ENCODE measurements at regions not wholly inside any gene's neighbourhood (a gene's known extent, or its start where the extent isn't known, plus 50 kb on each side); places are given as distances from the start of the nearest gene placed in this dataset.

DNA sequence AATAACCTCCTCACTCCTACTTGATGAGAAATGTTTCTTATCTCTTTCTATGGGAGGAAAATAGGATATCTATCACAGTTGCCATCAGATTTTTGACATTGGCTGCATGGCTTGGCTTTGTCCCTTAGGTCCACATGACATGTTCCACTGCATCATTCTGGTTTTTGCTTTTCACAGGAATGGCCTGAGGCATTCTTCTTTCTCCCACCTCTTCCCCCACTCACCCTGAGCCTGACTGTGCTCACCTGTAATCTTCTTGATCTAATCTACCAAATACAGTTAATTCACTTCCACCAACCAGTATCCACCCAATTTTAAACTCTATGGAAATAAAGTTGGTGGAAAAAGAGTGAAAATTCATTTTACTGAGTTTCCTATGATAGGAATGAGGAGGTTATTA, 763.5 kb upstream of the CELF4 start:
- CTCF ChIA-PET = no interaction called here

DNA sequence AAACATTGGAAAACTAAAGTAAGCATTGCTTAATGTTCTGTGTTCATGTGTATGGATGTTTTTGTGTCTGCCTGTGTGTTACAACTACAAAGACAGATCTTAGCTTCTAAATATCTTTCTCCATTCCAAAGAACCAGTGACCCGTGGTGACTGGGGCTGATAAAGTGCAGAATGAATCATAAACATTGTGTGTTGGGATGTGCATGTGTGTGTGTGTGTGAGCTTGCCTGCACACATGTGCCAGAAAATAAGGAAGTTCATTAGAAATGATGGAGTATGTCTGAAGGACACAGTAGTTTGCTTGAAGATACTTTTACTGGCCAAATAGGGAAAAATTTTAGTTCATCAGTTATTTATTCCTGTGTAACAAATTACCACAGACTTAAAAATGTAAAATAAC, 756.6 kb upstream of the CELF4 start:
- TF ChIP-seq CTCF (conservative IDR thresholded peaks at IDR 0.05; ENCODE audit: low read depth) = no peak
- CTCF ChIA-PET = interaction anchor here (1.0 kb wide), 1 partner anchor 20 kb away, joined by 3 read pairs; no protein-coding TSS in a partner anchor
- POLR2A ChIA-PET (ENCODE audit: low non-redundant PET) = no interaction called here
- no peak for DNase-seq (ENCODE audit: low spot score)
- no peak overlapping the region for H3K27ac ChIP-seq

More for the DNA sequence above, 763.5 kb upstream of the CELF4 start:
- no peak overlapping the region for H3K27ac ChIP-seq
- no peak for TF ChIP-seq CTCF (conservative IDR thresholded peaks at IDR 0.05; ENCODE audit: low read depth)
- POLR2A ChIA-PET (ENCODE audit: low non-redundant PET) = no interaction called here
- no peak for DNase-seq (ENCODE audit: low spot score)

- ChIA-PET CTCF (no interaction called here), POLR2A (ENCODE audit: low non-redundant PET) (no interaction called here)
- no peak overlapping the region for H3K27ac ChIP-seq
- no peak for TF ChIP-seq CTCF (conservative IDR thresholded peaks at IDR 0.05; ENCODE audit: low read depth)
- DNase-seq (ENCODE audit: low spot score) = no peak
These were observed 755.7 kb upstream of the CELF4 start for GRCh38 chr18:38321262-38321661.

DNA sequence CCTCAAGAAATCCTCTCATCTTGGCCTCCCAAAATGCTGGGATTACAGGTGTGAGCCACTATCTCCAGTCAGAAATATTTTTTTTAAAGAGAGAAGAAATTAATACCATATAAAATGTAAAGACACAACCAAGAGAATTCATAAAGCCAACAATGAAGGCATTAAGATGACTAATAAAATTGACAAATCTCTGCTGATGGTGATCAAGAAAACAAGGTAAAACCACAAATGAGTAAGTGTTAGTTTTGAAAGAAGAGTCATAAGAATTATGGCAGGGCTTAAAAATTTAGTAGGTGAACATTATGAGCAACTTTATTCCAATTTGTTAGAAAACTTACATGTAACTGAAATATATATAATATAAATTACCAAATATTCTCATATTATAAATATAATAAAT, 752.8 kb upstream of the CELF4 start:
- no peak for TF ChIP-seq CTCF (conservative IDR thresholded peaks at IDR 0.05; ENCODE audit: low read depth)
- ChIA-PET POLR2A (ENCODE audit: low non-redundant PET) (no interaction called here), CTCF (no interaction called here)
- no peak overlapping the region for H3K27ac ChIP-seq
- no peak for DNase-seq (ENCODE audit: low spot score)

DNA sequence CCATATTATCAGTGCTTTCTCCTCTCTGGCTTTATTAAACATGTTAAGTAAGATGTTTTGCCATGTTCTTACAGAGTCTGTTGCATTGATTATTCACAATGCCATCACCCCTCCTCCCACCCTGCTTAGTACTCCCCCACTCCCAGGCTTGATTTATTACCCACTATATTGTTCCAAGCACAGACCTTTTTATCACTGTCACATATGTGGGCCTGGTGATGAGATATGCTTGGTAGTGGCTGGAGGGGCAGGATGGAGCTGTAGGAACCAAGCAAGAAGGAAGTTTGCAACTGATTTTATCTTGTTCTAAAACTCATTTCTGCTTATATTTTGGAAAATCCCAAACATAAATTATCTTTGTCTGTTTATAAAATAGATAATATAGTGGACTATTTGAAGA, 748.2 kb upstream of the CELF4 start:
- ChIA-PET CTCF (no interaction called here), POLR2A (ENCODE audit: low non-redundant PET) (no interaction called here)
- no peak for DNase-seq (ENCODE audit: low spot score)
- no peak overlapping the region for H3K27ac ChIP-seq
- no peak for TF ChIP-seq CTCF (conservative IDR thresholded peaks at IDR 0.05; ENCODE audit: low read depth)

DNA sequence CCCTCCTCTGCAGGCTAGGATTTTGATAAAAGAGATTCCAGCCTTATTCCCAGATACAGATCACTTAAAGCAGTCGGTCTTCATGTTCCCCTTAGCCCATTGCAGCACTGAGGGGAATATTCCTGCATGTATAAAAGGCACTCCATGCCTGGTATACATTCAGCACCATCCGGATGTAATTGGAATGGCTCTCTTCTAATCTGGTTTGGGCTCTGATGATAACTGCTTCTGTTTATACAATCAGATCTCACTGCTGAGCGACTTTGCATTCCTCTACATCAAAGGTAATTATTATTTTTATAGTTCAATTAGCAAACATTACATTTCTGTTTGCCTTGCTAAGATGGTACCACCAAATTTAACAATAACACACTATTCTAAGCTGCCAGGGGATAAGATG, 746.9 kb upstream of the CELF4 start:
- H3K27ac ChIP-seq = no peak overlapping the region
- DNase-seq (ENCODE audit: low spot score) = no peak
- ChIA-PET CTCF (no interaction called here), POLR2A (ENCODE audit: low non-redundant PET) (no interaction called here)
- TF ChIP-seq CTCF (conservative IDR thresholded peaks at IDR 0.05; ENCODE audit: low read depth) = no peak

- no peak for DNase-seq (ENCODE audit: low spot score)
- ChIA-PET CTCF (no interaction called here), POLR2A (ENCODE audit: low non-redundant PET) (no interaction called here)
- no peak overlapping the region for H3K27ac ChIP-seq
- TF ChIP-seq CTCF (conservative IDR thresholded peaks at IDR 0.05; ENCODE audit: low read depth) = no peak
These were observed 745.3 kb upstream of the CELF4 start for GRCh38 chr18:38310936-38311335.

All from RWPE1 (cell line).